ENCODE measurements at regions not wholly inside any gene's neighbourhood (a gene's known extent, or its start where the extent isn't known, plus 50 kb on each side); places are given as distances from the start of the nearest gene placed in this dataset.

- no peak for TF ChIP-seq NR3C1 (IDR thresholded peaks at IDR 0.05)
- no peak for TF ChIP-seq HOXB13 (CRISPR knock-in tag; IDR thresholded peaks at IDR 0.05; ENCODE audit: low read depth)
- no peak for TF ChIP-seq MAZ (IDR thresholded peaks at IDR 0.05; ENCODE audit: borderline replicate concordance, low read depth, low read length)
- TF ChIP-seq ZNF302 (CRISPR knock-in tag; IDR thresholded peaks at IDR 0.05): no peak
Measured at GRCh38 chr12:13697973-13698372, 283.4 kb downstream of the GRIN2B start (continued).

GRCh38 chr12:13695781-13696180 is 285.6 kb downstream of the GRIN2B start:
- DNase-seq (ENCODE audit: low read depth in 1 of 2, low spot score in 1 of 2): no peak
- no peaks in the 10 kb centered on the region for H3K4me1 ChIP-seq
- 0 out of 3 replicates have a peak, but pooled peaks cover 3% of the 10 kb centered on the region for H3K9me3 ChIP-seq
- no peak for TF ChIP-seq CEBPB (IDR thresholded peaks at IDR 0.05)
- no peak for TF ChIP-seq RNF2 (IDR thresholded peaks at IDR 0.05; ENCODE audit: borderline replicate concordance, low read depth)
- no peak for TF ChIP-seq ESRRA (IDR thresholded peaks at IDR 0.05; ENCODE audit: borderline replicate concordance, low read length)
- no peak for TF ChIP-seq MAFK (IDR thresholded peaks at IDR 0.05; ENCODE audit: partially characterized antibody)
- no peak for TF ChIP-seq JUNB (IDR thresholded peaks at IDR 0.05)
- TF ChIP-seq E2F6 (IDR thresholded peaks at IDR 0.05; ENCODE audit: borderline replicate concordance, low read depth): no peak
- no peak for TF ChIP-seq HES2 (IDR thresholded peaks at IDR 0.05)
- TF ChIP-seq FOXS1 (CRISPR knock-in tag; IDR thresholded peaks at IDR 0.05): no peak
- TF ChIP-seq HMGXB4 (CRISPR knock-in tag; IDR thresholded peaks at IDR 0.05; ENCODE audit: borderline replicate concordance): no peak
- TF ChIP-seq ZNF302 (CRISPR knock-in tag; IDR thresholded peaks at IDR 0.05): no peak
- no peak overlapping the region for H3K27ac ChIP-seq
- ChIA-PET POLR2A (no interaction called here), CTCF (interaction anchor here (1.2 kb wide), 1 partner anchor 11 kb away, joined by 3 read pairs; no protein-coding TSS in a partner anchor)
- FAIRE-seq: no peak
- no peak overlapping the region for H3K4me3 ChIP-seq
- WGBS (ENCODE audit: missing lambda C conversion rate): 43% methylated on average over 2 of the region's 2 CpGs
- ATAC-seq: no peak
- H3K4me2 ChIP-seq: no peak overlapping the region

- DNase-seq (ENCODE audit: low read depth in 1 of 2, low spot score in 1 of 2) (no peak), FAIRE-seq (no peak), ATAC-seq (no peak)
- WGBS (ENCODE audit: missing lambda C conversion rate): 61% methylated on average over 4 of the region's 4 CpGs
- no peak overlapping the region for H3K4me2 ChIP-seq
- ChIA-PET CTCF (interaction anchor here (0.6 to 0.7 kb wide), 2 partner anchors 8 to 262 kb away, joined by 3 read pairs; no protein-coding TSS in a partner anchor), POLR2A (no interaction called here)
- TF ChIP-seq PHF8 (IDR thresholded peaks at IDR 0.05; ENCODE audit: borderline replicate concordance, low read depth) (no peak), ESRRA (IDR thresholded peaks at IDR 0.05; ENCODE audit: borderline replicate concordance, low read length) (no peak), ZSCAN20 (CRISPR knock-in tag; IDR thresholded peaks at IDR 0.05) (no peak), MAZ (IDR thresholded peaks at IDR 0.05; ENCODE audit: borderline replicate concordance, low read depth, low read length) (no peak), HDAC2 (IDR thresholded peaks at IDR 0.05) (no peak), USF2 (IDR thresholded peaks at IDR 0.05) (no peak), CBX8 (IDR thresholded peaks at IDR 0.05) (no peak), NPAS2 (CRISPR knock-in tag; IDR thresholded peaks at IDR 0.05; ENCODE audit: borderline replicate concordance) (no peak), MYC (IDR thresholded peaks at IDR 0.05; ENCODE audit: borderline replicate concordance, low read length) (no peak), POLR2A (IDR thresholded peaks at IDR 0.05; ENCODE audit: low read length) (no peak), MAFK (IDR thresholded peaks at IDR 0.05; ENCODE audit: partially characterized antibody) (no peak)
- no peak overlapping the region for H3K4me3 ChIP-seq
- no peak overlapping the region for H3K27ac ChIP-seq
- H3K4me1 ChIP-seq: no peaks in the 10 kb centered on the region
- 0 out of 3 replicates have a peak, but pooled peaks cover 3% of the 10 kb centered on the region for H3K9me3 ChIP-seq
Measured at GRCh38 chr12:13692332-13692731, 289.1 kb downstream of the GRIN2B start.

Data from A549 (cell line).